B cell (primary cell): ENCODE measurements at regions not wholly inside any gene's neighbourhood (a gene's known extent, or its start where the extent isn't known, plus 50 kb on each side); places are given as distances from the start of the nearest gene placed in this dataset.

Experiments used
- ATAC-seq: fragments of 200-7000 bp; cut with Tn5 transposase; one replicate; pipeline ENCODE4 v1.10.0; 2021; ENCODE audit warnings: low read depth, mild to moderate bottlenecking, moderate number of reproducible peaks, moderate library complexity
- CTCF ChIA-PET: fragments of 350-600 bp; sonication (Branson Sonifier 250); formaldehyde crosslinking; loops from one replicate; lab custom pipeline; 2021; ENCODE audit warnings: antibody characterized with exemption, inconsistent platforms; lab: Charles Lee
- POLR2A ChIA-PET: fragments of 350-600 bp; sonication (Branson Sonifier 250); formaldehyde crosslinking; loops from one replicate; lab custom pipeline; 2021; ENCODE audit warnings: antibody characterized with exemption; lab: Charles Lee
- DNase-seq: peaks from one replicate; pipeline ENCODE4 v3.0.0; 2013
- H2AFZ ChIP-seq: 2 replicates; pipeline ENCODE4 v1.6.1; 2012; ENCODE audit warnings: mild to moderate bottlenecking, low read depth, low read length; ENCODE audit not compliant: insufficient read depth, poor library complexity, severe bottlenecking
- H3K27ac ChIP-seq, 2 donors: 1 replicate in 1 of 2; 2 replicates in 1 of 2; pipeline ENCODE4 v1.5.1; 2012 to 2013; ENCODE audit warnings: low read length in 2 of 2, mild to moderate bottlenecking in 2 of 2, moderate library complexity in 1 of 2
- H3K27me3 ChIP-seq, 4 experiments: fragments of 200-600 bp in 1 of 4; sonication (generic) in 1 of 4; replicated peaks in 1 of 4; 1 replicate in 2 of 4; 2 replicates in 2 of 4; pipeline versions ENCODE4 v1.6.1 to v1.7.0; 2013 to 2016; ENCODE audit warnings: low read length in 3 of 4, mild to moderate bottlenecking in 2 of 4, mixed read lengths in 1 of 4, moderate library complexity in 1 of 4; ENCODE audit not compliant: insufficient read depth in 4 of 4, control insufficient read depth in 3 of 4; ENCODE audit errors: control extremely low read depth in 1 of 4
- H3K36me3 ChIP-seq, 2 experiments: replicated peaks in 1 of 2; 1 replicate in 1 of 2; 2 replicates in 1 of 2; pipeline versions ENCODE4 v1.6.1 to v1.7.1; 2013; ENCODE audit warnings: low read length in 1 of 2; ENCODE audit not compliant: insufficient read depth in 2 of 2, control insufficient read depth in 1 of 2; ENCODE audit errors: control extremely low read depth in 1 of 2, extremely low read depth in 1 of 2
- H3K4me1 ChIP-seq, 2 donors: fragments of 200-600 bp in 1 of 2; sonication (generic) in 1 of 2; 1 replicate in 1 of 2; 2 replicates in 1 of 2; pipeline versions ENCODE4 v1.5.1 to v1.6.1; 2013 to 2017; ENCODE audit warnings: low read length in 2 of 2; ENCODE audit not compliant: control insufficient read depth in 2 of 2, insufficient read depth in 2 of 2
- H3K4me2 ChIP-seq: replicated peaks from 2 replicates; pipeline ENCODE3; 2012; ENCODE audit warnings: mild to moderate bottlenecking, low read depth, low read length; ENCODE audit not compliant: poor library complexity, severe bottlenecking
- H3K4me3 ChIP-seq, 5 experiments: fragments of 200-600 bp in 1 of 5; sonication (generic) in 1 of 5; 1 replicate in 3 of 5; 2 replicates in 2 of 5; pipeline versions ENCODE4 v1.5.1 to v1.7.0; 2011 to 2016; ENCODE audit warnings: low read length in 4 of 5, mild to moderate bottlenecking in 4 of 5, low read depth in 2 of 5, control low read depth in 1 of 5, moderate library complexity in 1 of 5; ENCODE audit not compliant: insufficient read depth in 1 of 5; ENCODE audit errors: control extremely low read depth in 1 of 5, extremely low read depth in 1 of 5
- H3K79me2 ChIP-seq: fragments of 200-600 bp; sonication (generic); one replicate; pipeline ENCODE4 v1.6.0; 2016; ENCODE audit warnings: low read length; ENCODE audit not compliant: control insufficient read depth, insufficient read depth
- H3K9ac ChIP-seq: fragments of 200-600 bp; sonication (generic); 2 replicates; pipeline ENCODE4 v1.6.1; 2017; ENCODE audit warnings: mild to moderate bottlenecking, low read length, moderate library complexity
- H3K9me3 ChIP-seq, 3 donors: one replicate each; pipeline versions ENCODE4 v1.6.1 to v1.7.1; 2013; ENCODE audit warnings: low read length in 2 of 3; ENCODE audit not compliant: control insufficient read depth in 2 of 3, insufficient read depth in 1 of 3; ENCODE audit errors: control extremely low read depth in 1 of 3
- H4K20me1 ChIP-seq: 2 replicates; pipeline ENCODE4 v1.6.0; 2012; ENCODE audit warnings: mild to moderate bottlenecking, low read length; ENCODE audit not compliant: insufficient read depth, control insufficient read depth, poor library complexity, severe bottlenecking
- H3K27ac Mint-ChIP-seq: one replicate; pipeline ENCODE4 v1.8.0; 2021; ENCODE audit warnings: mixed read lengths
- H3K27me3 Mint-ChIP-seq: one replicate; pipeline ENCODE4 v1.8.0; 2021; ENCODE audit warnings: mixed read lengths
- H3K4me1 Mint-ChIP-seq: one replicate; pipeline ENCODE4 v1.8.0; 2021; ENCODE audit warnings: mixed read lengths
- H3K4me3 Mint-ChIP-seq: one replicate; pipeline ENCODE4 v1.8.0; 2021; ENCODE audit warnings: mixed read lengths
- H3K9me3 Mint-ChIP-seq: one replicate; pipeline ENCODE4 v1.8.0; 2022; ENCODE audit warnings: mixed read lengths; ENCODE audit not compliant: insufficient read depth
- EZH2 ChIP-seq: IDR thresholded peaks from 2 replicates; pipeline ENCODE4 v1.6.1; 2012; ENCODE audit warnings: borderline replicate concordance, low read depth, mild to moderate bottlenecking, moderate library complexity, low read length; ENCODE audit not compliant: insufficient read depth, poor library complexity, severe bottlenecking
- WGBS: methylation state at CpG from one replicate; pipeline ENCODE4 v1.1.5; 2013; ENCODE audit warnings: missing lambda C conversion rate; ENCODE audit not compliant: insufficient coverage; 5-methylcytosine and 5-hydroxymethylcytosine counted together
- intact Hi-C: fragments of 100-400 bp; cut with micrococcal nuclease; formaldehyde crosslinking; loops from one replicate; pipeline ENCODE4 v1.10.0; 2022
- TF ChIP-seq, protein P1 (sequence below): fragments of 200-600 bp; IDR thresholded peaks from one replicate; pipeline ENCODE4 v1.8.0; 2022; ENCODE audit warnings: antibody characterized with exemption, mild to moderate bottlenecking

DNA sequence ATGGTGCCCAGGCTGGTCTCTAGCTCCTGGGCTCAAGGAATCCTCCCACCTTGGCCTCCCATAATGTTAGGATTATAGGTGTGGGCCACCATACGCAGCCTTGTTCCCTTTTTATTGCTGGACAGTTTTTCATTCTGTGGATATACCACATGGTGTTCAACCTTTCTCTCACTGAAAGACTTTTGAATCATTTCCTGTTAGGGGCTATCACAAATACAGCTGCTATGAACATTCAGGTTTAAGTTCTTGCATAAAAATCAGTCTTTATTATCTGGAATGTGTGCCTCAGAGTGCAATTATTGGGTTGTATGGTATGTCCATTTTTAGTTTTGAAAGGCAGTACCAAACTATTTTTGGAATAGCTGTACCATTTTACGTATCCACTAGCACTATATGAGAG, 647.2 kb downstream of the LIG4 start:
- ATAC-seq: no peak
- Histone ChIP-seq H2AFZ (no peak overlapping the region), H4K20me1 (no peaks in the 10 kb centered on the region), H3K79me2 (no peaks in the 10 kb centered on the region), H3K9ac (no peak overlapping the region), H3K36me3 (no peaks in the 10 kb centered on the region), H3K27ac (no peak overlapping the region), H3K27me3 (no peaks in the 10 kb centered on the region), H3K4me1 (no peaks in the 10 kb centered on the region), H3K9me3 (no peaks in the 10 kb centered on the region), H3K4me2 (no peak overlapping the region), H3K4me3 (no peak overlapping the region)
- TF ChIP-seq, protein P1, sequence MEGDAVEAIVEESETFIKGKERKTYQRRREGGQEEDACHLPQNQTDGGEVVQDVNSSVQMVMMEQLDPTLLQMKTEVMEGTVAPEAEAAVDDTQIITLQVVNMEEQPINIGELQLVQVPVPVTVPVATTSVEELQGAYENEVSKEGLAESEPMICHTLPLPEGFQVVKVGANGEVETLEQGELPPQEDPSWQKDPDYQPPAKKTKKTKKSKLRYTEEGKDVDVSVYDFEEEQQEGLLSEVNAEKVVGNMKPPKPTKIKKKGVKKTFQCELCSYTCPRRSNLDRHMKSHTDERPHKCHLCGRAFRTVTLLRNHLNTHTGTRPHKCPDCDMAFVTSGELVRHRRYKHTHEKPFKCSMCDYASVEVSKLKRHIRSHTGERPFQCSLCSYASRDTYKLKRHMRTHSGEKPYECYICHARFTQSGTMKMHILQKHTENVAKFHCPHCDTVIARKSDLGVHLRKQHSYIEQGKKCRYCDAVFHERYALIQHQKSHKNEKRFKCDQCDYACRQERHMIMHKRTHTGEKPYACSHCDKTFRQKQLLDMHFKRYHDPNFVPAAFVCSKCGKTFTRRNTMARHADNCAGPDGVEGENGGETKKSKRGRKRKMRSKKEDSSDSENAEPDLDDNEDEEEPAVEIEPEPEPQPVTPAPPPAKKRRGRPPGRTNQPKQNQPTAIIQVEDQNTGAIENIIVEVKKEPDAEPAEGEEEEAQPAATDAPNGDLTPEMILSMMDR: no peak
- TF ChIP-seq EZH2: no peak
- H3K9me3 Mint-ChIP-seq: peaks cover 5% of the 10 kb centered on the region
- H3K27me3 Mint-ChIP-seq: no peaks in the 10 kb centered on the region
- H3K27ac Mint-ChIP-seq: no peak overlapping the region
- POLR2A ChIA-PET: no interaction called here
- 100% methylated on average over 1 of the region's 2 CpGs for WGBS
- intact Hi-C loops: no loop called here
- no peak for DNase-seq
- H3K4me3 Mint-ChIP-seq: no peak overlapping the region
- CTCF ChIA-PET: no interaction called here
- no peaks in the 10 kb centered on the region for H3K4me1 Mint-ChIP-seq

DNA sequence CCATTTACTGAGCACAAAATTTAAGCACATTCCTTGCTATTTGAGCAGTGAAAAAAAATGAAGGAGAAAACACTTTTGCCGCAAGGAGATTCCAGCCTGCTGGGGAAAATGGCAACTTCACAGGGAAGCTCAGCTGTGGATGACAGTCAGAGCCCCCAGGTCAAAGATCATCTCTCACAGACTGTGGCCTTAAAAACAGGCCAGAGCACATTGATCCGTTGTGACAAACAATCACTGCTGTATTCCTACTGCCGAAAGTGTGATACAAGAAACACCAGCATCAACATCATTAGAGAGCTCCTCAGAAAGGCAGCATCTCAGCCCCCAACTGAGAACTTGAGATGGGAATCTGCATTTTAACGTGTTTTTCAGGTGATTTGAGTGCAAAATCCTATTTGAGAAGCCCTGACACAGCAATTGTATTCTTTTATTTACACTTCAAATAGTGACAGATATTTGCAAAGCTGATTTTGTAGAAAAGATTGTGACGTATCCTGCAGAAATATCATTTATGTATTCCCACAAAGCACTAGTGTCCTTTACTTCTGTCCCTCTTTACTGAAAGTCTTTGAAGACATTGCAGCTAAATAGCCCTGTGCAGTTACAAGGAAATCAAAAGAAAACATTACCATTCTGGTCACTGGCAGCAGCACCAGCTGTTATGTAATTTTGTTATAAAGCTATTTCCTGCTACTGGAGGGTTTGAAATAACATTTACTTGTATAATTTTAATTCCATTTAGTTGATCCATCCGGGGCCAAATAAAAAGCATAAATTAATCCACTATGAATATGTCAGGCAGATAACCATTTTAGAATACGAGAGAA, 652.0 kb downstream of the LIG4 start:
- 83% methylated on average over 2 of the region's 7 CpGs for WGBS
- H2AFZ ChIP-seq: no peak overlapping the region
- no peak overlapping the region for H3K27ac ChIP-seq
- Mint-ChIP-seq H3K4me1 (no peaks in the 10 kb centered on the region), H3K27me3 (no peaks in the 10 kb centered on the region), H3K27ac (no peak overlapping the region), H3K4me3 (no peak overlapping the region), H3K9me3 (peaks cover 2% of the 10 kb centered on the region)
- peaks cover 0 to 4% (median 0%) of the 10 kb centered on the region in 3 donors for H3K9me3 ChIP-seq
- no peaks in the 10 kb centered on the region for H3K4me1 ChIP-seq
- H3K4me3 ChIP-seq: no peak overlapping the region
- intact Hi-C loops: no loop called here
- no peaks in the 10 kb centered on the region for H3K36me3 ChIP-seq
- ChIA-PET CTCF (no interaction called here), POLR2A (no interaction called here)
- no peaks in the 10 kb centered on the region for H3K27me3 ChIP-seq
- ATAC-seq (no peak), DNase-seq (no peak)
- no peak for TF ChIP-seq EZH2
- TF ChIP-seq, protein P1: no peak
- no peaks in the 10 kb centered on the region for H3K79me2 ChIP-seq
- H4K20me1 ChIP-seq: no peaks in the 10 kb centered on the region
- H3K9ac ChIP-seq: no peak overlapping the region
- no peak overlapping the region for H3K4me2 ChIP-seq
